IMR-90 (cell line): ENCODE measurements at regions not wholly inside any gene's neighbourhood (a gene's known extent, or its start where the extent isn't known, plus 50 kb on each side); places are given as distances from the start of the nearest gene placed in this dataset.
A peak's percentile ranks its signal among the peaks of the same experiment; 100 is the strongest.

Source experiments
- ATAC-seq: fragments of 200-7000 bp; cut with Tn5 transposase; 2 replicates; pipeline ENCODE4 v1.9.1; 2020; ENCODE audit warnings: low read depth, mild to moderate bottlenecking, moderate library complexity
- BruUV-seq: library from RNA; stranded (reverse); fragments of 400-500 nt; replicated peaks from 2 replicates; lab custom pipeline; 2021; lab: Mats Ljungman, UMichigan
- CTCF ChIA-PET: fragments of 300-600 bp; formaldehyde crosslinking; extraction: SDS; loops from one replicate; lab custom pipeline; 2021; ENCODE audit warnings: antibody characterized with exemption; lab: Yijun Ruan, JAX
- POLR2A ChIA-PET: fragments of 300-600 bp; sonication (Branson Sonifier 250); formaldehyde crosslinking; loops from one replicate; lab custom pipeline; 2022; ENCODE audit warnings: antibody characterized with exemption; ENCODE audit not compliant: unreplicated experiment; lab: Charles Lee
- DNase-seq: peaks from one replicate; pipeline ENCODE4 v3.0.0; 2013
- H2AFZ ChIP-seq: replicated peaks from 2 replicates; pipeline ENCODE3; 2013; ENCODE audit warnings: low read length, mild to moderate bottlenecking; ENCODE audit not compliant: poor library complexity
- H2AK5ac ChIP-seq: 2 replicates; pipeline ENCODE4 v1.6.1; 2013; ENCODE audit warnings: low read depth, low read length, inconsistent platforms
- H2AK9ac ChIP-seq: replicated peaks from 2 replicates; pipeline ENCODE3; 2013; ENCODE audit warnings: mild to moderate bottlenecking, low read depth, low read length, moderate library complexity; ENCODE audit not compliant: poor library complexity
- H2BK120ac ChIP-seq: 2 replicates; pipeline ENCODE4 v1.6.1; 2013; ENCODE audit warnings: low read depth, low read length, inconsistent platforms
- H2BK15ac ChIP-seq: 3 replicates; pipeline ENCODE4 v1.6.1; 2013; ENCODE audit warnings: low read depth, low read length, inconsistent platforms
- H2BK20ac ChIP-seq: 2 replicates; pipeline ENCODE4 v1.6.1; 2013; ENCODE audit warnings: low read depth, mild to moderate bottlenecking, inconsistent platforms, low read length, moderate library complexity
- H2BK5ac ChIP-seq: 2 replicates; pipeline ENCODE4 v1.6.1; 2013; ENCODE audit warnings: mild to moderate bottlenecking, low read depth, low read length, inconsistent platforms; ENCODE audit not compliant: poor library complexity, severe bottlenecking
- H3K14ac ChIP-seq: replicated peaks from 2 replicates; pipeline ENCODE4 v1.6.1; 2013; ENCODE audit warnings: low read depth, low read length, inconsistent platforms
- H3K18ac ChIP-seq: 2 replicates; pipeline ENCODE4 v1.6.1; 2013; ENCODE audit warnings: low read depth, low read length, control low read depth
- H3K23ac ChIP-seq: 2 replicates; pipeline ENCODE4 v1.6.1; 2013; ENCODE audit warnings: low read depth, low read length, inconsistent platforms
- H3K27ac ChIP-seq: 2 replicates; pipeline ENCODE4 v1.5.1; 2013; ENCODE audit warnings: mild to moderate bottlenecking, control low read depth, low read length; ENCODE audit not compliant: insufficient read depth
- H3K27me3 ChIP-seq: 2 replicates; pipeline ENCODE4 v1.6.1; 2013; ENCODE audit warnings: low read length; ENCODE audit not compliant: control insufficient read depth, insufficient read depth
- H3K36me3 ChIP-seq: 2 replicates; pipeline ENCODE4 v1.6.1; 2013; ENCODE audit warnings: low read length, mixed read lengths; ENCODE audit not compliant: control insufficient read depth, insufficient read depth
- H3K4ac ChIP-seq: 2 replicates; pipeline ENCODE4 v1.6.1; 2013; ENCODE audit warnings: low read depth, low read length, inconsistent platforms
- H3K4me1 ChIP-seq: 2 replicates; pipeline ENCODE4 v1.6.1; 2013; ENCODE audit warnings: low read length, mixed read lengths; ENCODE audit not compliant: control insufficient read depth, insufficient read depth
- H3K4me2 ChIP-seq: 2 replicates; pipeline ENCODE4 v1.6.1; 2013; ENCODE audit warnings: low read depth, mild to moderate bottlenecking, control low read depth, low read length, moderate library complexity
- H3K4me3 ChIP-seq: 2 replicates; pipeline ENCODE4 v1.5.1; 2013; ENCODE audit warnings: low read depth, mild to moderate bottlenecking, control low read depth, low read length, moderate library complexity; ENCODE audit not compliant: insufficient read depth
- H3K56ac ChIP-seq: 2 replicates; pipeline ENCODE4 v1.6.1; 2013; ENCODE audit warnings: low read length, inconsistent platforms; ENCODE audit not compliant: insufficient read depth; ENCODE audit errors: extremely low read depth
- H3K79me1 ChIP-seq, 2 experiments: 2 replicates each; pipeline ENCODE4 v1.6.1; 2013; ENCODE audit warnings: low read length in 2 of 2, inconsistent platforms in 1 of 2, low read depth in 1 of 2
- H3K9ac ChIP-seq: 2 replicates; pipeline ENCODE4 v1.6.1; 2013; ENCODE audit warnings: low read depth, low read length, control low read depth
- H3K9me1 ChIP-seq: 2 replicates; pipeline ENCODE4 v1.6.1; 2013; ENCODE audit warnings: low read length, inconsistent platforms; ENCODE audit not compliant: insufficient read depth
- H3K9me3 ChIP-seq: 2 replicates; pipeline ENCODE4 v1.6.1; 2013; ENCODE audit warnings: low read length; ENCODE audit not compliant: control insufficient read depth, insufficient read depth
- H4K20me1 ChIP-seq: 2 replicates; pipeline ENCODE4 v1.6.1; 2013; ENCODE audit warnings: low read length, inconsistent platforms; ENCODE audit not compliant: insufficient read depth
- H4K5ac ChIP-seq: 2 replicates; pipeline ENCODE4 v1.6.1; 2013; ENCODE audit warnings: mild to moderate bottlenecking, low read depth, low read length, control low read depth
- H4K8ac ChIP-seq, 2 experiments: 2 replicates each; pipeline ENCODE4 v1.6.1; 2013; ENCODE audit warnings: low read depth in 2 of 2, low read length in 2 of 2, control low read depth in 1 of 2, inconsistent platforms in 1 of 2
- H4K91ac ChIP-seq: 2 replicates; pipeline ENCODE4 v1.6.1; 2013; ENCODE audit warnings: low read depth, low read length, inconsistent platforms; ENCODE audit not compliant: insufficient read depth
- MAFK ChIP-seq: IDR thresholded peaks from 2 replicates; pipeline ENCODE4 v1.6.1; 2012; ENCODE audit warnings: low read depth, low read length, improper control_type of control experiment
- MAZ ChIP-seq: IDR thresholded peaks from 2 replicates; pipeline ENCODE4 v1.6.1; 2012; ENCODE audit warnings: low read depth, mild to moderate bottlenecking, low read length, improper control_type of control experiment, moderate library complexity, borderline replicate concordance
- RCOR1 ChIP-seq: IDR thresholded peaks from 2 replicates; pipeline ENCODE4 v1.6.1; 2012; ENCODE audit warnings: mild to moderate bottlenecking, low read length, improper control_type of control experiment; ENCODE audit not compliant: insufficient replicate concordance
- RFX5 ChIP-seq: IDR thresholded peaks from 2 replicates; pipeline ENCODE4 v1.8.0; 2012; ENCODE audit warnings: low read depth, mild to moderate bottlenecking, low read length, moderate library complexity
- whole genome bisulfite sequencing, 2 experiments: methylation state at CpG; one replicate each; pipeline versions ENCODE4 v1.1.5 to v1.1.7; 2013; ENCODE audit warnings: missing lambda C conversion rate in 2 of 2; ENCODE audit not compliant: insufficient read length in 1 of 2; ENCODE audit errors: extremely low coverage in 2 of 2; 5-methylcytosine and 5-hydroxymethylcytosine counted together
- dilution Hi-C: fragments of 300-500 bp; cut with HindIII; formaldehyde crosslinking; loops from one replicate; pipeline ENCODE4 v1.14.3; 2018; ENCODE audit warnings: low sequenced_read_pairs; ENCODE audit not compliant: unreplicated experiment
- in situ Hi-C: fragments of 300-500 bp; cut with MboI; formaldehyde crosslinking; loops from 3 replicates; pipeline ENCODE4 v1.14.3; 2019; ENCODE audit warnings: low sequenced_read_pairs, inconsistent platforms, mixed read lengths
- intact Hi-C: fragments of 100-400 bp; cut with micrococcal nuclease; formaldehyde crosslinking; loops from 2 replicates; pipeline ENCODE4 v1.10.0; 2022
- TF ChIP-seq, protein P1 (sequence below): fragments of 150-350 bp; IDR thresholded peaks from 2 replicates; pipeline ENCODE4 v1.6.1; 2017; ENCODE audit warnings: mild to moderate bottlenecking, antibody characterized with exemption, low read length, low read depth

DNA sequence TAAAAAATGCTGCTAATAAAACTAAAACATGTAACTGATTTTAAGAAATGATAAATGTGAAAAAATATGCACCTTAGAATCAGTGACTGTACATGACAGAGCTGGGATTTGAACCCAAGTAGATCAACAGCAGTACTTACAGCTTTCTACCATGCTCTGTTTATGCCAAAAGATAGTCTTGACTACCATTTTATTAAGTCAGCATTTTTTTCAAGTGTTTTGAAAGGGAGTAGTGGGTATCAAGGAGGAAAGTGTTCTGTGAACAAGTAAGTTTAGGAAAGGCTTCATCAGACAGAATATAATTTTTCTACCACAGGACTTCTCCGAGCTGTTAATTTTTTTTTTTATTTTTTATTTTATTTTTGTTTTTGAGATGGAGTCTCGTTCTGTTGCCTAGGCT is 180.4 kb upstream of the GLRA1 start:
- ChIA-PET POLR2A (interaction anchor here (0.6 kb wide), 1 partner anchor 978 kb away, joined by 5 read pairs; no protein-coding TSS in a partner anchor), CTCF (interaction anchor here (0.6 kb wide), 1 partner anchor 66 kb away, joined by 3 read pairs; no protein-coding TSS in a partner anchor)
- Histone ChIP-seq H3K9ac (no peak overlapping the region), H3K9me1 (no peaks in the 10 kb centered on the region), H3K18ac (no peak overlapping the region), H3K4me1 (no peaks in the 10 kb centered on the region), H4K8ac (no peak overlapping the region), H2BK15ac (no peak overlapping the region), H3K14ac (no peak overlapping the region), H2AFZ (no peak overlapping the region), H3K4ac (no peak overlapping the region), H3K79me1 (no peaks in the 10 kb centered on the region), H3K56ac (no peak overlapping the region), H2BK5ac (no peak overlapping the region), H3K4me3 (no peak overlapping the region), H4K5ac (no peak overlapping the region), H2BK20ac (no peak overlapping the region), H2AK9ac (no peak overlapping the region), H3K36me3 (no peaks in the 10 kb centered on the region), H3K23ac (no peak overlapping the region), H4K91ac (no peak overlapping the region), H4K20me1 (no peaks in the 10 kb centered on the region), H2AK5ac (no peak overlapping the region), H2BK120ac (no peak overlapping the region), H3K27ac (no peak overlapping the region), H3K27me3 (no peaks in the 10 kb centered on the region), H3K9me3 (no peaks in the 10 kb centered on the region), H3K4me2 (no peak overlapping the region)
- no CpG with 5 or more reads among the region's 2 CpGs for WGBS, 2 experiments
- TF ChIP-seq RFX5 = no peak
- peak; percentile 45 for TF ChIP-seq MAFK
- TF ChIP-seq MAZ = no peak
- TF ChIP-seq, protein P1, sequence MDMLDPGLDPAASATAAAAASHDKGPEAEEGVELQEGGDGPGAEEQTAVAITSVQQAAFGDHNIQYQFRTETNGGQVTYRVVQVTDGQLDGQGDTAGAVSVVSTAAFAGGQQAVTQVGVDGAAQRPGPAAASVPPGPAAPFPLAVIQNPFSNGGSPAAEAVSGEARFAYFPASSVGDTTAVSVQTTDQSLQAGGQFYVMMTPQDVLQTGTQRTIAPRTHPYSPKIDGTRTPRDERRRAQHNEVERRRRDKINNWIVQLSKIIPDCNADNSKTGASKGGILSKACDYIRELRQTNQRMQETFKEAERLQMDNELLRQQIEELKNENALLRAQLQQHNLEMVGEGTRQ = no peak
- TF ChIP-seq RCOR1 = no peak
- intact Hi-C loops (no loop called here), dilution Hi-C loops (no loop called here), in situ Hi-C loops (no loop called here)
- ATAC-seq = no peak
- BruUV-seq = no TSS peak
- DNase-seq = no peak
